ENCODE measurements at regions not wholly inside any gene's neighbourhood (a gene's known extent, or its start where the extent isn't known, plus 50 kb on each side); places are given as distances from the start of the nearest gene placed in this dataset.

GRCh38 chr4:144818136-144818535, 172.2 kb downstream of the HHIP start:
- DNase-seq (ENCODE audit: low read depth in 2 of 2), result no peak
- H3K4me3 ChIP-seq (replicated peaks in 1 of 2; ENCODE audit: low read depth in 2 of 2, low read length in 2 of 2), result no peak overlapping the region
- TF ChIP-seq CTCF (IDR thresholded peaks at IDR 0.05; ENCODE audit: low read depth, low read length), result no peak

- DNase-seq (ENCODE audit: low read depth in 2 of 2), result no peak
- no peak overlapping the region for H3K4me3 ChIP-seq (replicated peaks in 1 of 2; ENCODE audit: low read depth in 2 of 2, low read length in 2 of 2)
- TF ChIP-seq CTCF (IDR thresholded peaks at IDR 0.05; ENCODE audit: low read depth, low read length), result no peak
Measured at GRCh38 chr4:144819591-144819990, 173.6 kb downstream of the HHIP start.

- DNase-seq (ENCODE audit: low read depth in 2 of 2), result peak; percentile 69
- TF ChIP-seq CTCF (IDR thresholded peaks at IDR 0.05; ENCODE audit: low read depth, low read length), result no peak
- H3K4me3 ChIP-seq (replicated peaks in 1 of 2; ENCODE audit: low read depth in 2 of 2, low read length in 2 of 2), result no peak overlapping the region
Measured at GRCh38 chr4:144820011-144820727, 174.2 kb downstream of the HHIP start.

GRCh38 chr4:144820728-144821085, 174.8 kb downstream of the HHIP start:
- TF ChIP-seq CTCF (IDR thresholded peaks at IDR 0.05; ENCODE audit: low read depth, low read length), result no peak
- DNase-seq (ENCODE audit: low read depth in 2 of 2), result peak; percentile 76 to 83
- H3K4me3 ChIP-seq (replicated peaks in 1 of 2; ENCODE audit: low read depth in 2 of 2, low read length in 2 of 2), result no peak overlapping the region

GRCh38 chr4:144831971-144832370, 186.0 kb downstream of the HHIP start:
- TF ChIP-seq CTCF (IDR thresholded peaks at IDR 0.05; ENCODE audit: low read depth, low read length), result no peak
- peak; percentile 13 to 15 for DNase-seq (ENCODE audit: low read depth in 2 of 2)
- H3K4me3 ChIP-seq (replicated peaks in 1 of 2; ENCODE audit: low read depth in 2 of 2, low read length in 2 of 2), result no peak overlapping the region

- DNase-seq (ENCODE audit: low read depth in 2 of 2), result no peak
- TF ChIP-seq CTCF (IDR thresholded peaks at IDR 0.05; ENCODE audit: low read depth, low read length), result no peak
- no peak overlapping the region for H3K4me3 ChIP-seq (replicated peaks in 1 of 2; ENCODE audit: low read depth in 2 of 2, low read length in 2 of 2)
Measured at GRCh38 chr4:144845411-144845810, 199.5 kb downstream of the HHIP start.

- no peak overlapping the region for H3K4me3 ChIP-seq (replicated peaks in 1 of 2; ENCODE audit: low read depth in 2 of 2, low read length in 2 of 2)
- no peak for DNase-seq (ENCODE audit: low read depth in 2 of 2)
- TF ChIP-seq CTCF (IDR thresholded peaks at IDR 0.05; ENCODE audit: low read depth, low read length), result no peak
Measured at GRCh38 chr4:144851948-144852347, 206.0 kb downstream of the HHIP start.
